ENCODE measurements at regions not wholly inside any gene's neighbourhood (a gene's known extent, or its start where the extent isn't known, plus 50 kb on each side); places are given as distances from the start of the nearest gene placed in this dataset.

- no peak for DNase-seq
These were observed 398.1 kb downstream of the MATN1 start for GRCh38 chr1:30325085-30325935.

- DNase-seq, result no peak
These were observed 398.9 kb downstream of the MATN1 start for GRCh38 chr1:30324251-30325084.

DNA sequence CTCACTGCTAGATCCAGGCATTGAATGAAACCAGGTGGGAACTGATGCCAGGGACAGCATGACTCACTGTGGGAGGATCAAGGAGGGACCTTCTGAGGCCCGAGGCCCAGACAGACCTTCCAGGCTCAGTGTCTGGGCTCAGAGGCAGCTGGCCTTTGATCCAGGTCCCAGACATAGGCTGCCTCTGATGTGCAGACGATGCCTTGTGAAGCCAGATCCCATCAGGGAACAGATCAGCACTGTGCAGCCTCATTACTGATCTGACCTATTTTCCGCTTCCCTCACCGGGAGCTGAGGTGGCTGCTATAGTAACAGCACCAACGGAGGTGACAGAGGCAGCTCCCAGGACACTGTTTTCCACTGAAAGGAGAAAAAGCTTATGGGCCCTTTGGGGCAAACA is 399.5 kb downstream of the MATN1 start:
- DNase-seq, result no peak

- no peak for DNase-seq
These were observed 400.0 kb downstream of the MATN1 start for GRCh38 chr1:30323352-30323751.

- DNase-seq, result no peak
These were observed 400.5 kb downstream of the MATN1 start for GRCh38 chr1:30322859-30323257.

GRCh38 chr1:30321996-30322858 is 401.2 kb downstream of the MATN1 start:
- DNase-seq, result no peak

GRCh38 chr1:30321246-30321910 is 402.0 kb downstream of the MATN1 start:
- no peak for DNase-seq

GRCh38 chr1:30320581-30320890 is 402.8 kb downstream of the MATN1 start:
- no peak for DNase-seq

DNA sequence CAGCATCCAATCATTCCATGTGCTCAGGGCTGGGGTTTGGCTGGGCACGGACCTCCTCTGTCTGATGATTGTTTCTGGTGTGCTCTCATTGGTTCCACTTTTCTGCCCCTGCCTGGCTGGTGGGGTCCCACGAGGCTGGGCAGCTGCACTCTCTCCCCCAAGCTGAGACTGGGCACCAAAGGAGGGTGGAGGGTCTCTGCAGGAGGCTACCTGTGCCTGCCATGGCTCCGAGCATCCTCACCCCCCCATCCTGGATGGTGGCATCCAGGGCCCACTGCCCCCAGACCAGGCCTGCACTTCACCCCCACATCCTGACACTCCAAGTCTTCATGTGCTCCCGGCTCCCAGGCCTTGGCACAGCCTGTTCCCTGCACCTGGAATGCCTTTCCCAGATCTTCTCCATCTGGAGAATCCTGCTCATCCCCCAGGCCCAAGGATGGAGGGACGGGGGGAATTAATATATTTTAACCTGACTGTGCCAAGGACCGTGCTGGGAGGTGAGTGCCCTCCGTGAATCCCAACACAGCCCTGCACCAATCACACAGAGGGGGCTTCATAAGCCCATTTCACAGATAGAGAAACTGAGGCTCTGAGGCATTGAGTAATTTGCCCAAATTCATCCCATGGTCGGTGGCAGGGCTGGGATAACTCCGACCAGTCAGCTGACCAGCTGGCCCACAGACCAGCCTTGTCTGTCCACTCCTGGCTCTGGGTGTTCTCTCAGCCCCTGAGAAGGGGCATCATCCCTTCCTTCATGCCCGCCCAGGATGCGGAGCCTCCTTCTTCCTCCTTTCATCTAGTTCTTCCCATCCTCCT is 403.4 kb downstream of the MATN1 start:
- DNase-seq, result no peak

- DNase-seq, result no peak
These were observed 404.3 kb downstream of the MATN1 start for GRCh38 chr1:30318864-30319718.

DNA sequence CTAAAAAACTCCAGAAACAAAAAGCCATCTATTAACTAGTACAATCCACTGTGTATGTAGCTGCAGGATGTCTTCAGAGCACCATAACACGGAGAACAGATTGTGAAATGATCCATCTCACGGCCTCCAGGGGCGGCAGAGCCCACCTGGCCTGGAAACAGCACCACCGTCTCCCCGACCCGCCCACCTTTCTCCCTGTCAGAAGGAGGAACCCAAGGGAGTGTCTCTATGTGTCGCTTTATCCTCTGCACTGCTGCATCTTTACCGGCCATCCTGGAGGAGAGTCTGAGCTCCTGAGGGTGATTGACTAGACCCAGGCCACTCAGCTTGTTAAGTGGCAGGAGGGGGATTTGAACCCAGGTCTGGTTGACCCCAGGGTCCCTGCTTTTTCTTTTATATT is 405.0 kb downstream of the MATN1 start:
- DNase-seq, result no peak

DNA sequence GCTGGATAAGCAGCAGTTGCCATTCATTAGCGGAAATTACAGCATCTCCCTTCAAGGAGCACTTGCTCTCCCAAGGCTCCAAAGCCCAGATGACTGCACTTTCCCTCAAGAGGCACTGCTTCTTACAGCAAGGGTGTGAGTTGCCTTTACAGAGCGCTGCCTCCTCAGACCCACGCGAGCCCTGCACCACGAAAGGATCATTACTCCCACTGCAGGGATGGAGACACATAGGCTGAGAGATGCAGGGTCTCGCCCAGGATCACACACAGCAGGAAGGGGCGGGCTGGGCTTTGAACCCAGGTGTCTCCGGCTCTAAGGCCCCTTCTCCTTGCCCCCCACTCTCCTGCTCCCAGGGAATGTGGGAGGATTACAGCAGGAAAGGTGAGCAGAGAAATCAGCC is 405.5 kb downstream of the MATN1 start:
- no peak for DNase-seq

DNA sequence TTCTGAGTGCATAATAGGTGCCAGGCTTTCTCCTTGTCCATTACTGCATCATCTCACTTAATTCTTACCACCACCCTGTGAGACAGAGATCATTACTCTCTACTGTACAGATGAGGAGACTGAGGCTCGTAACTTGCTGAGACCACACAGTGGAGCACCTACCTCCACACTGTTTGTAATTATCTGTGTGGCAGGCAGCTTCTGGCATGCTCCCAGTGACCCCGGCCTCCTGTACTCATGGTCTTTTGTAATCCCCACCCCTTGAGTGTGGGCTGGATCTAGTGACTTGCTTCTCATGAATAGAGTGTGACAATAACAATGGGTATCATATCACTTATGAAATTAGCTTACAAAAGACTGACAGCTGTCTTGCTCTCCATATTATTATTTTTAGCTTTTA is 407.3 kb downstream of the MATN1 start:
- no peak for DNase-seq

GRCh38 chr1:30315185-30315960 is 408.0 kb downstream of the MATN1 start:
- DNase-seq, result no peak

- DNase-seq, result no peak
These were observed 408.8 kb downstream of the MATN1 start for GRCh38 chr1:30314591-30314990.

DNA sequence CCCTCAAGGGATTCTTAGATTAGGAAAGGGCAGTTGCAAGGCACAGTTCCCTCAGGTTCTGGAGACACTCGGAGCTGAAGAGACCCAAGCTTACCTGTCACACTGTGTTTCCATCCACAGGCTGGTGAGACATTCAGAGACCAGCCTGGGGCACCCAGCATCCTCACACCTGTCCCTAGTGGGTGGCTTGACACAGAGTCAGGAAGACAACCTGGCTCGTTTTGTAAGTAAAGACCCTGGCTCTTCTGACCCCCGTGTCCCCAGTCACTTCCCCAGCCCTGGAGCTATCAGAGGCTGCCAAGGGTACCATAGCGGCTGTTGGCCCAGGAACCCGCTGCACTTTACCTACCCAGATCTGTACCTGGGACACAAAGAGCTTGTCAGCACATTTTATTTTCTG is 409.8 kb downstream of the MATN1 start:
- no peak for DNase-seq

GRCh38 chr1:30313176-30313575 is 410.2 kb downstream of the MATN1 start:
- no peak for DNase-seq

- no peak for DNase-seq
These were observed 411.2 kb downstream of the MATN1 start for GRCh38 chr1:30312226-30312625.

DNA sequence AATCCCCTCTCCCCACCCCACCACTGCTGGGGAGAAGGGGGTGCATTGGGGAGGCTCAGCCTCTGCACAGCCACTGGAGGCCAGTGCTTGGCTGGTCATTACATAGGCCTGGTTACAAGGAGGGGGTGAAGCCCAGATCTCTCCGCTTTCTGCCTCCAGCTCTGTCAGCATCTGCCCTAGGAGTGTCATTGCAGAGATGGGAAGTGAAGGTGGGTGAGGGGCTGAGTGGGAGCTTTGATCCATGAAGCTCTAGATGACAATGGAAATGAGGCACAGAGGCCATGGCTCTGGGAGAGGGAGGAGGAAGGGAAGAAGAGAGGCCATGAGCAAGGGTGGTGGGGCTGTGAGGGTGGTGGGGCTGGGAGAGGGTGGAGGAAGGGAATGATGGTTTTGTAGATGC is 411.6 kb downstream of the MATN1 start:
- no peak for DNase-seq

All from NCI-H1105 treated with DMSO at 0.1 percent for 48 hours (cell line).